ENCODE measurements at regions not wholly inside any gene's neighbourhood (a gene's known extent, or its start where the extent isn't known, plus 50 kb on each side); places are given as distances from the start of the nearest gene placed in this dataset.

- no peak for TF ChIP-seq HNF1A (IDR thresholded peaks at IDR 0.05; ENCODE audit: low read depth)
- TF ChIP-seq HNF1A (CRISPR knock-in tag; IDR thresholded peaks at IDR 0.05; ENCODE audit: borderline replicate concordance) = no peak
- no peak for TF ChIP-seq LRRFIP1 (CRISPR knock-in tag; conservative IDR thresholded peaks at IDR 0.05)
- no peak for TF ChIP-seq SYNCRIP (IDR thresholded peaks at IDR 0.05; ENCODE audit: insufficient read depth, low read depth, low read length)
- no peak for TF ChIP-seq ZNF160 (CRISPR knock-in tag; IDR thresholded peaks at IDR 0.05)
- 0 out of 2 replicates have a peak, but pooled peaks have one; percentile 62 for TF ChIP-seq TARDBP (CRISPR knock-in tag; IDR thresholded peaks at IDR 0.05)
- TF ChIP-seq ZNF232 (CRISPR knock-in tag; IDR thresholded peaks at IDR 0.05; ENCODE audit: borderline replicate concordance) = no peak
- no peak for TF ChIP-seq CREBL2 (CRISPR knock-in tag; IDR thresholded peaks at IDR 0.05; ENCODE audit: borderline replicate concordance)
- no peak for TF ChIP-seq ZFP36L1 (CRISPR knock-in tag; IDR thresholded peaks at IDR 0.05)
- TF ChIP-seq HOMEZ (CRISPR knock-in tag; IDR thresholded peaks at IDR 0.05; ENCODE audit: low read depth) = 0 out of 2 replicates have a peak, but pooled peaks have one; percentile 36
- TF ChIP-seq NBN (conservative IDR thresholded peaks at IDR 0.05) = no peak
- peak; percentile 54; the same call in 1 of the 2 replicates for TF ChIP-seq FOXO1 (CRISPR knock-in tag; IDR thresholded peaks at IDR 0.05)
- TF ChIP-seq ZNF280D (CRISPR knock-in tag; IDR thresholded peaks at IDR 0.05) = 0 out of 2 replicates have a peak, but pooled peaks have one; percentile 54
- peak; percentile 78 for TF ChIP-seq ARNTL (CRISPR knock-in tag; IDR thresholded peaks at IDR 0.05)
- TF ChIP-seq NCOR1 (IDR thresholded peaks at IDR 0.05; ENCODE audit: borderline replicate concordance, low read length) = peak; percentile 54; the same call in 1 of the 2 replicates
- no peak for TF ChIP-seq ZNF790 (CRISPR knock-in tag; IDR thresholded peaks at IDR 0.05; ENCODE audit: borderline replicate concordance)
- TF ChIP-seq SPEN (CRISPR knock-in tag; IDR thresholded peaks at IDR 0.05; ENCODE audit: low read depth) = peak; percentile 85
- no peak for TF ChIP-seq SKI (IDR thresholded peaks at IDR 0.05; ENCODE audit: partially characterized antibody)
These were observed 61.1 kb downstream of the BARX1 start (continued) for GRCh38 chr9:93893899-93894690.

Measured in HepG2 (cell line).